ENCODE measurements at regions not wholly inside any gene's neighbourhood (a gene's known extent, or its start where the extent isn't known, plus 50 kb on each side); places are given as distances from the start of the nearest gene placed in this dataset.

DNA sequence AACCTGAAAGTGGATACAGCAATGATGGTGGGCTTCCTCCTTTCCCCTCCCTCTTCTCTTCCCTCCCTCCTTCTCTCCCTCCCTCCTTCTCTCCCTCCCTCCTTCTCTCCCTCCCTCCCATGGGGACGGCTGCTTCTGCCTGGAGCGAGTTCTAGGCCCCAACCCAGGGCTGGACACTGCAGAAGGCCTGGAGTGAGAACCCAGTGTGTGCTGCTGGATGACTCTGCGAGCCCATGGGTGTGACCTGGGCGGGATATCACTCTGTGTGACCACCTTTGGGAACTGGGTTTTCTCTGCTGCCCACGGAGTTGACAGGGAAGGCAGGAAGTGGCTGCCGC is 242.6 kb upstream of the GSE1 start:
- Histone ChIP-seq H3K36me3 (replicated peaks in 1 of 2; ENCODE audit: insufficient read depth in 1 of 2, low read depth in 2 of 2) (no peaks in the 10 kb centered on the region), H3K9me3 (no peaks in the 10 kb centered on the region), H3K27me3 (no peaks in the 10 kb centered on the region), H3K4me1 (peaks cover 7% of the 10 kb centered on the region), H3K27ac (no peak overlapping the region), H3K4me3 (no peak overlapping the region)
- intact Hi-C loops (cut with DNase I) = no loop called here
- TF ChIP-seq, protein P1, sequence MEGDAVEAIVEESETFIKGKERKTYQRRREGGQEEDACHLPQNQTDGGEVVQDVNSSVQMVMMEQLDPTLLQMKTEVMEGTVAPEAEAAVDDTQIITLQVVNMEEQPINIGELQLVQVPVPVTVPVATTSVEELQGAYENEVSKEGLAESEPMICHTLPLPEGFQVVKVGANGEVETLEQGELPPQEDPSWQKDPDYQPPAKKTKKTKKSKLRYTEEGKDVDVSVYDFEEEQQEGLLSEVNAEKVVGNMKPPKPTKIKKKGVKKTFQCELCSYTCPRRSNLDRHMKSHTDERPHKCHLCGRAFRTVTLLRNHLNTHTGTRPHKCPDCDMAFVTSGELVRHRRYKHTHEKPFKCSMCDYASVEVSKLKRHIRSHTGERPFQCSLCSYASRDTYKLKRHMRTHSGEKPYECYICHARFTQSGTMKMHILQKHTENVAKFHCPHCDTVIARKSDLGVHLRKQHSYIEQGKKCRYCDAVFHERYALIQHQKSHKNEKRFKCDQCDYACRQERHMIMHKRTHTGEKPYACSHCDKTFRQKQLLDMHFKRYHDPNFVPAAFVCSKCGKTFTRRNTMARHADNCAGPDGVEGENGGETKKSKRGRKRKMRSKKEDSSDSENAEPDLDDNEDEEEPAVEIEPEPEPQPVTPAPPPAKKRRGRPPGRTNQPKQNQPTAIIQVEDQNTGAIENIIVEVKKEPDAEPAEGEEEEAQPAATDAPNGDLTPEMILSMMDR (IDR thresholded peaks at IDR 0.05) = no peak
- no peak for TF ChIP-seq POLR2A (IDR thresholded peaks at IDR 0.05)
- ATAC-seq (no peak), DNase-seq (no peak)
- WGBS, 2 donors = 55 to 88% methylated on average over 2 to 4 of the region's 6 CpGs

DNA sequence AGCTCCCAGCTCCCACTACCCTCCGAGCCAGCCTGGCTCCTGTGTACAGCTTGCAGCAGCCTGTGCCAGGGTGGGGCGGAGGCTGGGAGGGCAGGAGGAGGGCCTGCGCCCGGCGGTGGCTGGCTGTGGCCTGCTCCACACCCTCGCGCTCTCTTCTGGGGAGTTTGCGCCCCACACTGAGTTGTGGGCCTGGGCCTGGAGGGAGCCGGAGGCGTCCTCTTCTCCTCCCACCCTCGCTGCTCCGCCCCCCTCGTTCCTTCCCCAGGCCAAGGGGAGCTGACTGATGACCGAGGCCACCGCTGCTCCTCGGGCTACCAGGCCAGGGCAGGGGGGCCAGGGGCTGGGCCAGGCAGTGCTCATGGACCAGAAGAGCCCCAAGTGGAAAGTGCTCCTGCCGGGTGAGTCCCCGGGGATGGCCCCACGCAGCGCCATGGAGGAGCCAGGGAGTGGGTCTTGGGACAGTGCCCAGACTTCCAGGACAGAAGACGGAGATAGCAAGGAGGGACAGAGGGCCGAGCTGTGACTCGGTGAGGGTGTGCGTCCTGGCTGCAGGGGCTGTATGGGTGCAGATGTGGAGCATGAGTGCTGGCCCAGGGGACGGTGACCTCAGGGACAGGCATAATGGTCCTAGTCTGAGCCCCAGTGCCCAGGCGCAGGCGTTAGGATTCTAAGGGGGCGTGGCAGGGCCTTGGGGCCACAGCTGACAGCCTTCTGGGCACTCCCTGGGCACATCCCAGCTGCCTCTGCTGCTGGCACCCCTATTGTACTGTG is 242.1 kb upstream of the GSE1 start:
- Histone ChIP-seq H3K27me3 (no peaks in the 10 kb centered on the region), H3K9me3 (no peaks in the 10 kb centered on the region), H3K4me3 (no peak overlapping the region), H3K27ac (no peak overlapping the region), H3K36me3 (replicated peaks in 1 of 2; ENCODE audit: insufficient read depth in 1 of 2, low read depth in 2 of 2) (no peaks in the 10 kb centered on the region), H3K4me1 (peaks cover 9% of the 10 kb centered on the region)
- no peak for TF ChIP-seq POLR2A (IDR thresholded peaks at IDR 0.05)
- TF ChIP-seq, protein P1 (IDR thresholded peaks at IDR 0.05) = no peak
- no peak for DNase-seq
- no peak for ATAC-seq
- WGBS, 2 donors = 84 to 95% methylated on average over 24 to 28 of the region's 28 CpGs
- intact Hi-C loops (cut with DNase I) = no loop called here

DNA sequence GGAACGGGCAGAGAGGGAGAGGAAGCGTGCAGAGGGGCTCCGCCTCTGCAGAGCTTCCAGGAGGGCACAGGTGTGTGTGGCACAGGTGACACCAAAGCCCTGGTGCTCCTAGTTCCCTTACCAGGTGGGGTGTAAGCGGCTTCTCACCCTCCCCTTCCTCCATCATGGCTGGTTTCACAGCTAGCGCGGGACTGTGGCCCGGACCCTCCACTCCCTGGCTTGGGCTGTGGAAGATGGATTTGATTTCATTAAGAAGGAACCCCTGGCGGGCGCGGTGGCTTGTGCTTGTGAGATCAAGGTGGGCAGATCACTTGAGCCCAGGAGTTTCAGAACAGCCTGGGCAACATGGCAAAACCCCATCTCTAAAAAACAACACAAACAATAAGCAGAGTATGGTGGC is 241.2 kb upstream of the GSE1 start:
- 94 to 100% methylated on average over 1 to 10 of the region's 10 CpGs for WGBS, 2 donors
- no peak for DNase-seq
- H3K4me3 ChIP-seq = no peak overlapping the region

GRCh38 chr16:85372627-85373372 is 240.3 kb upstream of the GSE1 start:
- TF ChIP-seq POLR2A (IDR thresholded peaks at IDR 0.05) = no peak
- TF ChIP-seq, protein P1 (IDR thresholded peaks at IDR 0.05) = no peak
- 68 to 77% methylated on average over 4 to 15 of the region's 15 CpGs for WGBS, 2 donors
- no peak for ATAC-seq

More for the DNA sequence above, 241.2 kb upstream of the GSE1 start:
- ATAC-seq = no peak
- H3K27ac ChIP-seq = no peak overlapping the region
- H3K27me3 ChIP-seq = no peaks in the 10 kb centered on the region
- intact Hi-C loops (cut with DNase I) = no loop called here
- no peak for TF ChIP-seq POLR2A (IDR thresholded peaks at IDR 0.05)
- TF ChIP-seq, protein P1 (IDR thresholded peaks at IDR 0.05) = no peak
- H3K36me3 ChIP-seq (replicated peaks in 1 of 2; ENCODE audit: insufficient read depth in 1 of 2, low read depth in 2 of 2) = no peaks in the 10 kb centered on the region
- no peaks in the 10 kb centered on the region for H3K9me3 ChIP-seq
- H3K4me1 ChIP-seq = peaks cover 18% of the 10 kb centered on the region

More at GRCh38 chr16:85372627-85373372, 240.3 kb upstream of the GSE1 start:
- intact Hi-C loops (cut with DNase I) = no loop called here
- H3K36me3 ChIP-seq (replicated peaks in 1 of 2; ENCODE audit: insufficient read depth in 1 of 2, low read depth in 2 of 2) = no peaks in the 10 kb centered on the region
- H3K9me3 ChIP-seq = no peaks in the 10 kb centered on the region
- H3K4me3 ChIP-seq = no peak overlapping the region
- DNase-seq = peak in 2 of 4 donors; percentile 49 to 65
- no peaks in the 10 kb centered on the region for H3K27me3 ChIP-seq
- no peak overlapping the region for H3K27ac ChIP-seq
- peaks cover 23% of the 10 kb centered on the region for H3K4me1 ChIP-seq

Data from body of pancreas (tissue), 4 donors.